Hepatic stellate cell (primary cell): ENCODE measurements at regions not wholly inside any gene's neighbourhood (a gene's known extent, or its start where the extent isn't known, plus 50 kb on each side); places are given as distances from the start of the nearest gene placed in this dataset.
A peak's percentile ranks its signal among the peaks of the same experiment; 100 is the strongest.
"Not testable (repeated sequence)": the region's sequence is repeated elsewhere in the genome, so short reads cannot be mapped to it uniquely, and the experiment has no call there.

Experiments
- DNase-seq: peaks from one replicate; pipeline ENCODE4 v3.0.0; 2011; ENCODE audit warnings: low spot score

- not testable (repeated sequence) for DNase-seq
These were observed 227.1 kb downstream of the SP3 start for GRCh38 chr2:173737954-173738575.

DNA sequence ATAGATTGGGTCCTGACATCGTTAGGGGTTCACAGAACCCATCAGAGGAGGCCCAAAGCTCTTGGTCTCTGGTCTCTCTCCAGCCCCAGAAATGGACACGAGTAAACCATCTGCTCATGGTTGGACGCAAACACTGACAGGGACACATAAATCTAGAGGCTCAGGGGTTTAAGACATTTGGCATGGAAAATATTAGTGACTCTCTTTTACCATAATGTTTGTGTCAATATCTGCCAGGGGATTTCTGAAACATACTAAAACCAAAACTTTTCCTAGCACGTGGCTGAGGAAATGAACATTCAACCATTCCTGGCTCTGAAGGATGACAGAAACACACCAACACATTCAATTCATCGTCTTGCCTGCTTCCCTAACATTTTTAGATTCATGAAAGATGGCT is 226.2 kb downstream of the SP3 start:
- no peak for DNase-seq

DNA sequence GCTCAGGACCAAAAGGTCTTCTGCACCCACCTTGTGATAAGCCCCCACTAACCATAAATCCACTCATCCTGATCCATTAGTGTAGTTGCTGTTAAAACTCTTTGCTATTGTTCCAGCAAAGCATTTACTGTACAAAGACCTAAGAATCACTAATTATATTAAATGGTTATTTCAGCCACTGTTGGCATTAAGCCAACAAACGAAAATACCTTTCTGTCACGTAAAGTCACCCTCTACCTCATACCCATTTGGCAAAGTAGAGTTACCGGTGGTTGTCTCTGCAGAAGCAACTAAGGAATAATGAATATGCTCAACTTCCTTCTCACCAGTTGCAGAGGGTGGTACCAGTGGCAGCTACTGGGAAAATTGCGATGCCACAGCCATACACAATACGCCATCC is 224.5 kb downstream of the SP3 start:
- DNase-seq: no peak

DNA sequence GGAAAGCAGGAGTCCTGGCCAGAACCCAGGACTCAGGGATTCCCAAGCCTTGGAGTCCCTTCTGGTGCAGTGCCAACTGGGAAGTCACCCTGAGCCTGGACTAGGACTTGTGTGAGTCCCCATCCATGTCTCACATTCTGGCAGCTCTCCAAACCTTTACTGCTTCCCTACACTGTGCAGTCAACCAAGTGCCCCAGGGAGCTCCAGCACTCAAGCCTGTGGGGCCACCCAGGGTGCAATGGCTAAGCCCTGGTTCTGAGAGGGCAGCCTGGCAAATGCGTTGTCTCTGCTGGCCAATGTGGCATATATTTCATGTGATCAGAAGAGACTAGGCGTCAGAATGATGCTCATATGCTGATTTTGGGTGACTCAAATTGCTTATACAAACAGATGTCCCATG is 223.4 kb downstream of the SP3 start:
- DNase-seq: no peak

GRCh38 chr2:173747035-173747434 is 218.1 kb downstream of the SP3 start:
- DNase-seq: no peak

GRCh38 chr2:173749315-173749714 is 215.9 kb downstream of the SP3 start:
- peak; percentile 4 for DNase-seq

GRCh38 chr2:173750353-173750801 is 214.8 kb downstream of the SP3 start:
- no peak for DNase-seq

- no peak for DNase-seq
These were observed 214.3 kb downstream of the SP3 start for GRCh38 chr2:173750831-173751230.

GRCh38 chr2:173751245-173751975 is 213.8 kb downstream of the SP3 start:
- no peak for DNase-seq

DNA sequence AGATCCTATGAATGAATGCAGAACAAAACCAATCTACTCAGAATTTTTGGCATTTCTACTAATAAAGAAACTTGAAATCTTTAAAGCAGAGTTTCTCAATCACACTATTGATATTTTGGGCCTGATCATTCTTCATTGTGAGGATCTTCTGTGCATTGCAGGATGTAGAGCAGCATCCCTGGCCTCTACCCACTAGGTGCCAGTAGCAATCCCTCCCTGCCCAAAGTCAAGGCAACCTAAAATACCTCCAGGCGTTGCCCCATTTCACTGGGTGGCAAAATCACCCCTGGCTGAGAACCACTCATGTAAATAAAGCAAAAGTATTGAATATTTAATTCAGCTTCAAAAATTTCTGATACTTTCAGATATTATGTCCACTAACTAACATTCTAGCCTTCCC is 213.0 kb downstream of the SP3 start:
- DNase-seq: no peak

DNA sequence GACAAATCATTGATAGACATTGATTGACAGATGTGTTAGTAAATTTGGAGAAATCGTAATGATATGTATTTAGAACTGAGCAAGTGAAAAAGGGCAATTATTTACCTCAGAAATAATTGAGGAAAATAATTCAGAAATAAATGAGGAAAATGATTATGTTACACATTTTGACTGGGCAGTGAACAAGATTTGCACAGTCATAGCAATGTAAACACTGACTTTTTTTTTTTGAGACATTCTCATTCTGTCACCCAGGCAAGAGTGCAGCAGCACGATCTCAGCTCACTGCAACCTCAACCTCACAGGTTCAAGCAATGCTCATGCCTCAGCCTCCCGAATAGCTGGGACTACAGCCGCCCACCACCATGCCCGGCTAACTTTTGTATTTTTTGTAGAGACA is 211.7 kb downstream of the SP3 start:
- DNase-seq: no peak

DNA sequence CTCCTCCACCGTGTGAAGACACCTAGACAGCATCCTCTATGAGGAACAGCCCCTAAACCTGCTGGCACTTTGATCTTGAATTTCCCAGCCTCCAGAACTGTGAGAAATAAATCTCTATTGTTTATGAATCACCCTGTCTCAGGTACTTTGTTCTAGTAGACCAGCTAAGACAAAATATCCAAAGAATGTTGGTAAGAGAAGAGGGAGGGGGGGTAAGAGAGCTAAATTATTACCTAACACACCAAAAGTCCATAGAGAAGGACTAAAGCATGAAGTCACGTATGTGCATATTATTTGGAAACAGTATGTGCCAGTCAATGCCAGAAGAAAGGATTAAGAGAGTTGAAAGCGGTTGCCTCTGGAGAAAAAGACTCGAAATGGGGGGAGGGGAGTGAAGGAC is 211.0 kb downstream of the SP3 start:
- no peak for DNase-seq

- DNase-seq: no peak
These were observed 210.3 kb downstream of the SP3 start for GRCh38 chr2:173754837-173755236.

DNA sequence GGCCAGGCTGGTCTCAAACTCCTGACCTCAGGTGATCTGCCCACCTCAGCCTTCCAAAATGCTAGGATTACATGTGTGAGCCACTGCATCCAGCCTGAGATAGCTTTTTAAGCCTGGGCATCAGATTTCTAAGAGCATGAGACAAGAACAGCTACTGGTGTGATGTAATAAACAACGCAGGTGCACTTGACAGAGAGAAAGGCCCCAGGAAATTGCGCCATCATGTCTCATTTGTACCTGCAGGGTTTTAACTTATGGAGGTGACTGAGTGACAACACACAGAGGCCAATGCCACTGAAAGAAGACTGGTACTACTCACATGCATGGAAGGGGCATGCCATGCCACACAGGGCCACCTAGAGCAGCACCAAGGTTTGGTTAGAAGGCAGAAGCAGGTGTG is 209.4 kb downstream of the SP3 start:
- no peak for DNase-seq

DNA sequence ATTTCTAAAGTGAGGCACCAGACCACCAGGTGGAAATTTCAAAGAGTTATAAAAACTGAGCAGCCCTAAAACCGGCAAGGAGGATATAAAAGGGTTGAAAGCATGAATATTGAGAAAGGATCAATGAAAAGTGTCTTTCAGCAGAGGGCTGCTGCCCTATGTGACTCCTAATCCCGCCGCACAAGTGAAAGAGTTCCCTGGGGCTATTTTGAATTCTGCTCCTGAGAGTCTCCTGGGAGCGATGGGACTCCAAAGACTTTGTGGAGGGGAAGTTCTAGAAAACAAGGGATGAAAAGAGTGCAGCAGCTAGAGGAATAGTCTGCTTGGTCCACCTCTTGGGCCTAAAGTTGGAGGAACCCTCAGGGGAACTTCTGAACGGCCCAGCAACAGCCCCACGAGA is 205.2 kb downstream of the SP3 start:
- DNase-seq: no peak

GRCh38 chr2:173760553-173760952 is 204.6 kb downstream of the SP3 start:
- DNase-seq: no peak

GRCh38 chr2:173761603-173762119 is 203.5 kb downstream of the SP3 start:
- DNase-seq: no peak

DNA sequence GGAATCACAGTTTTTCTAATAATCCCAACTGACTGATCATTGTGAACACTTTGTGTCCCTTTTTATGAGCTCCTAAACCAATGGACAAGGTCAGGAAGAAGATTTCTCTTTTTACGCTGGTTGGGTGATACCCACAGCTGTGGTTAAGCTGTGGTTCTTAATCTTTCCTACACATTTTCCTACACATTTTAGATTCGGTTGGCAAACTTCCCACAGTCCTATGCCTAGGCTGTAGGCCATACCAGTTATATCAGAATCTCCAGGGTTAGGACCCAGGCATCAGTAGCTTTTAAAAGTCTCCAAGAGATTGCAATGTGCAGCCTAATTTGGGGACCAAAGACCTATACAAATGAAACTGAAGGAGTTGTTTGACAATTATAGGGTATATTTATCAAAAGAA is 203.0 kb downstream of the SP3 start:
- DNase-seq: no peak

GRCh38 chr2:173762864-173763263 is 202.3 kb downstream of the SP3 start:
- no peak for DNase-seq

- no peak for DNase-seq
These were observed 201.5 kb downstream of the SP3 start for GRCh38 chr2:173763641-173764040.

DNA sequence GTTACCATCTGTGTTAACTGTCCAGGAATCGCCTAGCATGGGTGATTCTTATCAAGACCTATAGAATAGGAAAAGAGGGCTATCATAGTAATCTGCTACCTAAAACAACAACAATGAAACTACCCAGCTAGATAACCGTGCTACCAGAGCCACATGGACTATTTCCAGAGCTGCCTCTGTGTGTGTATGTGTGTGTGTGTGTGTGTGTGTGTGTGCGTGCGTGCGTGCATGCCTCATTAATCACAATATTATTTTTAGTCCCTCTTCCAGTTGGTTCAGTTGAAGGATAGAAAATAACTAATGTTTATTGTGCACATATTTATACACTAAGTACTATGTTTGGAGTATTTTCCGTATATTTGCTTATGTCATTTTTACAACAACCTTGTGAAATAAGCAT is 201.1 kb downstream of the SP3 start:
- no peak for DNase-seq

GRCh38 chr2:173766537-173767289 is 198.5 kb downstream of the SP3 start:
- DNase-seq: no peak
